Neural progenitor cell (in vitro differentiated cells): ENCODE measurements at regions not wholly inside any gene's neighbourhood (a gene's known extent, or its start where the extent isn't known, plus 50 kb on each side); places are given as distances from the start of the nearest gene placed in this dataset.

Source experiments
- DNase-seq: peaks from one replicate; pipeline ENCODE4 v3.0.0-alpha.2; 2016; ENCODE audit warnings: low spot score
- H2AFZ ChIP-seq: fragments of 200-600 bp; sonication (generic); replicated peaks from 2 replicates; pipeline ENCODE4 v1.6.1; 2016; ENCODE audit warnings: antibody characterized with exemption
- H3F3A ChIP-seq: fragments of 200-600 bp; sonication (generic); 2 replicates; pipeline ENCODE4 v1.6.1; 2016; ENCODE audit warnings: antibody characterized with exemption, low read depth
- H3K27ac ChIP-seq: fragments of 200-600 bp; sonication (generic); 2 replicates; pipeline ENCODE4 v1.5.1; 2016; ENCODE audit warnings: mild to moderate bottlenecking
- H3K27me3 ChIP-seq: fragments of 200-600 bp; sonication (generic); 2 replicates; pipeline ENCODE4 v1.6.1; 2016; ENCODE audit warnings: mild to moderate bottlenecking, moderate library complexity
- H3K36me3 ChIP-seq: fragments of 200-600 bp; sonication (generic); 2 replicates; pipeline ENCODE4 v1.5.1; 2016
- H3K4me1 ChIP-seq: fragments of 200-600 bp; sonication (generic); 2 replicates; pipeline ENCODE4 v1.6.1; 2016; ENCODE audit warnings: mixed run types
- H3K4me2 ChIP-seq: fragments of 200-600 bp; sonication (generic); 2 replicates; pipeline ENCODE4 v1.6.1; 2016
- H3K4me3 ChIP-seq: fragments of 200-600 bp; sonication (generic); 2 replicates; pipeline ENCODE4 v1.5.1; 2016
- H3K79me2 ChIP-seq: fragments of 200-600 bp; sonication (generic); 2 replicates; pipeline ENCODE4 v1.6.1; 2016; ENCODE audit warnings: low read depth
- H3K9ac ChIP-seq: fragments of 200-600 bp; sonication (generic); 2 replicates; pipeline ENCODE4 v1.6.1; 2016
- H3K9me3 ChIP-seq: fragments of 200-600 bp; sonication (generic); 2 replicates; pipeline ENCODE4 v1.5.1; 2016; ENCODE audit warnings: low read depth
- H4K20me1 ChIP-seq: fragments of 200-600 bp; sonication (generic); 2 replicates; pipeline ENCODE4 v1.6.1; 2016; ENCODE audit warnings: low read depth
- H3K27ac Mint-ChIP-seq: 3 replicates; pipeline ENCODE4 v1.8.0; 2021; ENCODE audit warnings: mixed read lengths
- H3K27me3 Mint-ChIP-seq: 2 replicates; pipeline ENCODE4 v1.8.0; 2022; ENCODE audit warnings: low read depth, mild to moderate bottlenecking, inconsistent platforms, moderate library complexity, mixed read lengths; ENCODE audit not compliant: insufficient read depth
- H3K36me3 Mint-ChIP-seq: 3 replicates; pipeline ENCODE4 v1.8.0; 2021; ENCODE audit warnings: mixed read lengths
- H3K4me1 Mint-ChIP-seq: 3 replicates; pipeline ENCODE4 v1.8.0; 2021; ENCODE audit warnings: mixed read lengths
- H3K4me3 Mint-ChIP-seq: 3 replicates; pipeline ENCODE4 v1.8.0; 2021; ENCODE audit warnings: mild to moderate bottlenecking, moderate library complexity, mixed read lengths
- H3K9me3 Mint-ChIP-seq: 3 replicates; pipeline ENCODE4 v1.8.0; 2020; ENCODE audit warnings: mixed read lengths
- CTCF ChIP-seq: fragments of 200-600 bp; sonication (generic); IDR thresholded peaks from 2 replicates; pipeline ENCODE4 v1.5.1; 2017; ENCODE audit warnings: antibody characterized with exemption, mild to moderate bottlenecking
- EZH2 ChIP-seq: fragments of 200-600 bp; sonication (generic); IDR thresholded peaks from 2 replicates; pipeline ENCODE4 v1.6.1; 2017; ENCODE audit warnings: antibody characterized with exemption, mild to moderate bottlenecking, moderate library complexity
- EZH2phosphoT487 ChIP-seq: fragments of 200-600 bp; sonication (generic); IDR thresholded peaks from 2 replicates; pipeline ENCODE4 v1.6.1; 2017; ENCODE audit warnings: antibody characterized with exemption

GRCh38 chr12:45121224-45121623 is 70.3 kb upstream of the DBX2 start:
- peaks cover 4% of the 10 kb centered on the region for H3K9me3 Mint-ChIP-seq
- no peaks in the 10 kb centered on the region for H3K4me1 Mint-ChIP-seq
- Histone ChIP-seq H2AFZ (peak overlapping the region; percentile 53), H3K27me3 (no peaks in the 10 kb centered on the region), H3K27ac (no peak overlapping the region), H3K4me3 (no peak overlapping the region), H3K36me3 (no peaks in the 10 kb centered on the region), H3F3A (no peaks in the 10 kb centered on the region), H3K9me3 (no peaks in the 10 kb centered on the region), H3K79me2 (no peaks in the 10 kb centered on the region), H3K9ac (no peak overlapping the region), H3K4me2 (no peak overlapping the region), H3K4me1 (peaks cover 7% of the 10 kb centered on the region), H4K20me1 (no peaks in the 10 kb centered on the region)
- no peak overlapping the region for H3K27ac Mint-ChIP-seq
- no peak for DNase-seq
- H3K4me3 Mint-ChIP-seq: no peak overlapping the region
- peaks cover 11% of the 10 kb centered on the region for H3K27me3 Mint-ChIP-seq
- no peaks in the 10 kb centered on the region for H3K36me3 Mint-ChIP-seq
- peak; percentile 44 for TF ChIP-seq CTCF
- TF ChIP-seq EZH2: no peak

GRCh38 chr12:45122768-45123380 is 72.0 kb upstream of the DBX2 start:
- H3K4me1 Mint-ChIP-seq: no peaks in the 10 kb centered on the region

GRCh38 chr12:45124485-45125155 is 73.7 kb upstream of the DBX2 start:
- no peaks in the 10 kb centered on the region for H3K27me3 ChIP-seq
- no peak overlapping the region for H3K27ac ChIP-seq
- no peak overlapping the region for H3K9ac ChIP-seq
- Mint-ChIP-seq H3K4me1 (no peaks in the 10 kb centered on the region), H3K36me3 (no peaks in the 10 kb centered on the region), H3K27ac (no peak overlapping the region), H3K27me3 (peaks cover 8% of the 10 kb centered on the region), H3K9me3 (no peaks in the 10 kb centered on the region), H3K4me3 (no peak overlapping the region)
- H3F3A ChIP-seq: no peaks in the 10 kb centered on the region
- TF ChIP-seq EZH2phosphoT487 (no peak), CTCF (no peak), EZH2 (no peak)
- H2AFZ ChIP-seq: peak overlapping the region; percentile 14
- no peaks in the 10 kb centered on the region for H3K9me3 ChIP-seq
- H3K4me2 ChIP-seq: no peak overlapping the region
- no peaks in the 10 kb centered on the region for H4K20me1 ChIP-seq
- peaks cover 7% of the 10 kb centered on the region for H3K4me1 ChIP-seq
- H3K79me2 ChIP-seq: no peaks in the 10 kb centered on the region
- H3K4me3 ChIP-seq: no peak overlapping the region
- H3K36me3 ChIP-seq: no peaks in the 10 kb centered on the region
- peak; percentile 8 for DNase-seq

More at GRCh38 chr12:45122768-45123380, 72.0 kb upstream of the DBX2 start:
- Histone ChIP-seq H3K4me1 (peaks cover 7% of the 10 kb centered on the region), H3K4me3 (no peak overlapping the region), H3K27me3 (no peaks in the 10 kb centered on the region), H3K9ac (no peak overlapping the region), H3K79me2 (no peaks in the 10 kb centered on the region), H2AFZ (no peak overlapping the region), H3K9me3 (no peaks in the 10 kb centered on the region), H3K27ac (no peak overlapping the region), H3F3A (no peaks in the 10 kb centered on the region), H3K4me2 (no peak overlapping the region), H4K20me1 (no peaks in the 10 kb centered on the region), H3K36me3 (no peaks in the 10 kb centered on the region)
- Mint-ChIP-seq H3K4me3 (no peak overlapping the region), H3K36me3 (no peaks in the 10 kb centered on the region), H3K27ac (no peak overlapping the region), H3K27me3 (peaks cover 7% of the 10 kb centered on the region), H3K9me3 (no peaks in the 10 kb centered on the region)
- peak; percentile 52 for DNase-seq
- TF ChIP-seq EZH2: no peak
- peak; percentile 82 for TF ChIP-seq CTCF
